ENCODE measurements at regions not wholly inside any gene's neighbourhood (a gene's known extent, or its start where the extent isn't known, plus 50 kb on each side); places are given as distances from the start of the nearest gene placed in this dataset.

GRCh38 chr12:17062267-17063036 lies 456.5 kb upstream of the LMO3 start:
- DNase-seq: no peak
- no peaks in the 10 kb centered on the region for H3K27me3 ChIP-seq
- intact Hi-C loops (cut with DNase I; ENCODE audit: low total_unique reads): no loop called here
- H3K36me3 ChIP-seq: no peaks in the 10 kb centered on the region
- H3K4me1 ChIP-seq: no peaks in the 10 kb centered on the region
- TF ChIP-seq POLR2A (IDR thresholded peaks at IDR 0.05) (no peak), CTCF (IDR thresholded peaks at IDR 0.05) (no peak)
- H3K9me3 ChIP-seq: no peaks in the 10 kb centered on the region
- H3K4me3 ChIP-seq: no peak overlapping the region
- H3K27ac ChIP-seq: no peak overlapping the region

- DNase-seq: no peak
- intact Hi-C loops (cut with DNase I; ENCODE audit: low total_unique reads): no loop called here
- Histone ChIP-seq H3K9me3 (no peaks in the 10 kb centered on the region), H3K27ac (no peak overlapping the region), H3K4me1 (no peaks in the 10 kb centered on the region), H3K4me3 (no peak overlapping the region), H3K36me3 (no peaks in the 10 kb centered on the region), H3K27me3 (no peaks in the 10 kb centered on the region)
- TF ChIP-seq POLR2A (IDR thresholded peaks at IDR 0.05) (no peak), CTCF (IDR thresholded peaks at IDR 0.05) (no peak)
Observed at GRCh38 chr12:17060260-17060659, 454.3 kb upstream of the LMO3 start.

GRCh38 chr12:17056546-17056945 lies 450.6 kb upstream of the LMO3 start:
- intact Hi-C loops (cut with DNase I; ENCODE audit: low total_unique reads): no loop called here

GRCh38 chr12:17038923-17039322 lies 433.0 kb upstream of the LMO3 start:
- intact Hi-C loops (cut with DNase I; ENCODE audit: low total_unique reads): no loop called here
- Histone ChIP-seq H3K4me3 (no peak overlapping the region), H3K27me3 (no peaks in the 10 kb centered on the region), H3K4me1 (no peaks in the 10 kb centered on the region), H3K9me3 (no peaks in the 10 kb centered on the region), H3K27ac (no peak overlapping the region), H3K36me3 (no peaks in the 10 kb centered on the region)
- no peak for DNase-seq
- TF ChIP-seq CTCF (IDR thresholded peaks at IDR 0.05): no peak
- no peak for TF ChIP-seq POLR2A (IDR thresholded peaks at IDR 0.05)

More at GRCh38 chr12:17056546-17056945, 450.6 kb upstream of the LMO3 start:
- Histone ChIP-seq H3K4me3 (no peak overlapping the region), H3K4me1 (no peaks in the 10 kb centered on the region), H3K36me3 (no peaks in the 10 kb centered on the region), H3K27ac (no peak overlapping the region), H3K27me3 (no peaks in the 10 kb centered on the region), H3K9me3 (no peaks in the 10 kb centered on the region)
- no peak for DNase-seq
- TF ChIP-seq CTCF (IDR thresholded peaks at IDR 0.05) (no peak), POLR2A (IDR thresholded peaks at IDR 0.05) (no peak)

GRCh38 chr12:17035372-17035771 lies 429.4 kb upstream of the LMO3 start:
- TF ChIP-seq CTCF (IDR thresholded peaks at IDR 0.05): no peak
- no peak for TF ChIP-seq POLR2A (IDR thresholded peaks at IDR 0.05)

More at GRCh38 chr12:17035372-17035771, 429.4 kb upstream of the LMO3 start:
- Histone ChIP-seq H3K27me3 (no peaks in the 10 kb centered on the region), H3K9me3 (no peaks in the 10 kb centered on the region), H3K36me3 (no peaks in the 10 kb centered on the region), H3K27ac (no peak overlapping the region), H3K4me1 (no peaks in the 10 kb centered on the region), H3K4me3 (no peak overlapping the region)
- intact Hi-C loops (cut with DNase I; ENCODE audit: low total_unique reads): no loop called here
- no peak for DNase-seq

Data from uterus (tissue), 3 donors.